ENCODE measurements at regions not wholly inside any gene's neighbourhood (a gene's known extent, or its start where the extent isn't known, plus 50 kb on each side); places are given as distances from the start of the nearest gene placed in this dataset.

DNA sequence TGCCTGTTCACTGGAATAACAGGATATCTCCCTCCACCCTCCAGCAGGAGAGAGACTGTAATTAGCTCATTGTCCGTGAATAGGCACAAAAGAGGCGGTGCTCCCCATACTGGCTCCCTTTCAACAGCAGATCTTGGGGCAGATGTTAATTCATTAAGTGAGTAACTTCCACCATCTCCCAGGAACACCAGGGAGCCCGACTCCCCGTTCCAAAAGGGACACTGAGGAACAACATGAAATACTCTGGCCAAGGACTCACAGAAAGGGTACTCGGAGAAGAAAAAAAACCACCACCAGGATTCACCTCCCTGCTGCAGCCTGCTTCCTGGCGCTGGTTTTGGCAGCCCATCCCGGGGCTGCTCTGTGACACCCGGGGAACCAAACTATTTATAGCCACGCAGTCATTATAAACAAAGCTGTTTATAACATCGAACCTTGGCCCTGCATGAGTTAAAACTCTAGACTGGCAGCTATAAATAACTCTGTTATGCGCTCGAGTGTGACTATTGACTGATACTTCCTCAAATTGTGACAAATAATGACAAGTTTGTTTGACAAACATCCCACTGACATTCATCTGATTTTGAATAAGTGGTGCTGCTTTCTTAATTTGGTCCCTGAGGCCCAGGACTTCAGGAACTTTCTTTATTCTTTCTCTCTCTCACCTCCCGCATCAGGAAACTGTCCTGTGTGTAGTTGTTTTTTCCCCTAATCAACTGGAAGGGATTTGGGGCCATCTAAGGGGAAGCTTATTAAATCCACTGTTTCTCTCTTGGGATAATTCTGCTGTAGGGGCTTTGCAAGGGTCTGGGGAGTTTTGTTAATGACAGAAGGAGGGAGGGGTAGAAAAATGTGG lies 521.6 kb downstream of the CD83 start:
- TF ChIP-seq, protein P1, sequence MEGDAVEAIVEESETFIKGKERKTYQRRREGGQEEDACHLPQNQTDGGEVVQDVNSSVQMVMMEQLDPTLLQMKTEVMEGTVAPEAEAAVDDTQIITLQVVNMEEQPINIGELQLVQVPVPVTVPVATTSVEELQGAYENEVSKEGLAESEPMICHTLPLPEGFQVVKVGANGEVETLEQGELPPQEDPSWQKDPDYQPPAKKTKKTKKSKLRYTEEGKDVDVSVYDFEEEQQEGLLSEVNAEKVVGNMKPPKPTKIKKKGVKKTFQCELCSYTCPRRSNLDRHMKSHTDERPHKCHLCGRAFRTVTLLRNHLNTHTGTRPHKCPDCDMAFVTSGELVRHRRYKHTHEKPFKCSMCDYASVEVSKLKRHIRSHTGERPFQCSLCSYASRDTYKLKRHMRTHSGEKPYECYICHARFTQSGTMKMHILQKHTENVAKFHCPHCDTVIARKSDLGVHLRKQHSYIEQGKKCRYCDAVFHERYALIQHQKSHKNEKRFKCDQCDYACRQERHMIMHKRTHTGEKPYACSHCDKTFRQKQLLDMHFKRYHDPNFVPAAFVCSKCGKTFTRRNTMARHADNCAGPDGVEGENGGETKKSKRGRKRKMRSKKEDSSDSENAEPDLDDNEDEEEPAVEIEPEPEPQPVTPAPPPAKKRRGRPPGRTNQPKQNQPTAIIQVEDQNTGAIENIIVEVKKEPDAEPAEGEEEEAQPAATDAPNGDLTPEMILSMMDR (IDR thresholded peaks at IDR 0.05; ENCODE audit: low read length) = no peak
- no peak for TF ChIP-seq EZH2 (optimal IDR thresholded peaks at IDR 0.05; ENCODE audit: low read depth, low read length)

All from MM.1S (cell line).